ENCODE measurements at regions not wholly inside any gene's neighbourhood (a gene's known extent, or its start where the extent isn't known, plus 50 kb on each side); places are given as distances from the start of the nearest gene placed in this dataset.

DNA sequence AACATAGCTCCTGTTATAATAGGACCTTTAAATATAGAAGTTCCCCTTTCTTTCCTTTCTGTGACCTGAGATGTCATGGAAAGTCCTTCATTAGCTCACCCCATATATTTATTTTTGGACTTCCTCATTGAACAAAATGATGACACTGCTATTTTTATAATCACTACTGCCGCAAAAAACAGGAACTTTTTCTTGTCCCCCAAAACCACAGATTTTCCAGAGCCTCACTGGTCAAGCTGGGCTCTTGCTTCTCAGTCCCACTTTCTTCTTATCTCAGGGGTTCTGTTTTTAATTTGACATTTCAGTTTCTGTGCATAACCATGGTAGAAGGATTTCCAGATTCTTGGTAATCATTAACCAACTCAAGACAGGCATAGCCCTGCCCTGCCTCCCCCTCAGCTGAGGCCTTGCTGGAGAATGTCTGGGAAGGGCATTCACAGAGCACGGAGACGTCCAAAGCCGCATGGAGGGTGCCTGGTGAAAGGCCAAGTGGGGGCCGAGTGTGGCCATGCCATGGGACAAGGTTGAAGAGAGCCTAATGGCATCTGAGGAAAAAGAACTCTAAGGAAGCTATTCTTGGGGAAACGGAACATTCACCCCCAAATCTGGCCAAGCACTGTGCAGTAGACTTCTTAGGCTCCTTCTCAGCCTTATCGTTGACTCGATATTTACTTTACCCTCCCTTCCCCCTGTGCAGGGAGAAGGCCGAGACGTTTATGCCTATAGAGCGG, 73.7 kb downstream of the EDN1 start:
- no peak overlapping the region for H3K27ac ChIP-seq (ENCODE audit: low read depth, low read length)

DNA sequence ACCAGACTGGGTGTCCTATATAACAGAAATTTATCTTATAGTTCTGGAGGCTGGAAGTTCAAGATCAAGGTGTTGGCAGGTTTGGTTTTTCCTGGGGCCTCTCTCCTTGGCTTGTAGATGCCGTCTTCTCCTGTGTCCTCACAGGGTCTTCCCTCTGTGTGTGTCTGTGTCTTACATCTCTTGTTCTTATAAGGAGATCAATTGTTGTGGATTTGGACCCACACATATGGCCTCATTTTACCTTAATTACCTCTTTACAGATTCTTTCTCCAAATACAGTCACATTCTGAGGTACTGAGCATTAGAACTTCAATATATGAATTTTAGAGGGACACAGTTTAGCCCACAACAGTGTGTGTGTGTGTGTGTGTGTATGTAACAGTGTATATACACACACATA, 74.5 kb downstream of the EDN1 start:
- H3K9me3 ChIP-seq (ENCODE audit: low read length): no peaks in the 10 kb centered on the region
- H3K4me1 ChIP-seq (ENCODE audit: insufficient read depth, low read length): no peaks in the 10 kb centered on the region
- no peak overlapping the region for H3K4me3 ChIP-seq (ENCODE audit: low read depth in 1 of 2, low read length in 2 of 2)
- no peak overlapping the region for H3K27ac ChIP-seq (ENCODE audit: low read depth, low read length)
- H3K9ac ChIP-seq (ENCODE audit: low read length): no peak overlapping the region
- no peaks in the 10 kb centered on the region for H3K36me3 ChIP-seq (ENCODE audit: insufficient read depth, low read length)
- no peaks in the 10 kb centered on the region for H3K27me3 ChIP-seq (ENCODE audit: control insufficient read depth in 1 of 2, insufficient read depth in 2 of 2, low read length in 2 of 2)

More for the DNA sequence above, 73.7 kb downstream of the EDN1 start:
- H3K4me3 ChIP-seq (ENCODE audit: low read depth in 1 of 2, low read length in 2 of 2): no peak overlapping the region
- no peaks in the 10 kb centered on the region for H3K9me3 ChIP-seq (ENCODE audit: low read length)
- no peak overlapping the region for H3K9ac ChIP-seq (ENCODE audit: low read length)
- H3K36me3 ChIP-seq (ENCODE audit: insufficient read depth, low read length): no peaks in the 10 kb centered on the region
- H3K4me1 ChIP-seq (ENCODE audit: insufficient read depth, low read length): no peaks in the 10 kb centered on the region
- no peaks in the 10 kb centered on the region for H3K27me3 ChIP-seq (ENCODE audit: control insufficient read depth in 1 of 2, insufficient read depth in 2 of 2, low read length in 2 of 2)

DNA sequence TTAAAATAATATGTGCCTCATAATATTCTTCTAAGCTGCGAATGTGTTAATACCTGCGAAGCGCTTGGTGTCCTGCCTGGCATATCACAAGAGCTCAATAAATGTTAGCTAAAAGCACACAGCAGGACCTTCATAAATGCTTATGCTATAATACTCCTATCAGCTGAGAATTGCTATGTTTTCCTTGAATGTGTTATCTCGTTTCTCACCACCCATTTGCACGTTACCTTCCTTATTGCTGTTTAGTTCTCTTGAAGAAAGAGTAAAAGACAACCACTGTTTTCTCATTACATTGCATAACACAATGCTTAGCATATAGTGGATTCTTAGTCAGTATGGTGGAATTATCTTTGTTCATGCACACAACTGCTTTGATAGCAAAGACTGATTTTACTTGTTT, 76.6 kb downstream of the EDN1 start:
- H3K9ac ChIP-seq (ENCODE audit: low read length): no peak overlapping the region
- H3K27me3 ChIP-seq (ENCODE audit: control insufficient read depth in 1 of 2, insufficient read depth in 2 of 2, low read length in 2 of 2): no peaks in the 10 kb centered on the region
- H3K27ac ChIP-seq (ENCODE audit: low read depth, low read length): no peak overlapping the region
- no peaks in the 10 kb centered on the region for H3K9me3 ChIP-seq (ENCODE audit: low read length)
- no peaks in the 10 kb centered on the region for H3K4me1 ChIP-seq (ENCODE audit: insufficient read depth, low read length)
- H3K36me3 ChIP-seq (ENCODE audit: insufficient read depth, low read length): no peaks in the 10 kb centered on the region
- H3K4me3 ChIP-seq (ENCODE audit: low read depth in 1 of 2, low read length in 2 of 2): no peak overlapping the region

DNA sequence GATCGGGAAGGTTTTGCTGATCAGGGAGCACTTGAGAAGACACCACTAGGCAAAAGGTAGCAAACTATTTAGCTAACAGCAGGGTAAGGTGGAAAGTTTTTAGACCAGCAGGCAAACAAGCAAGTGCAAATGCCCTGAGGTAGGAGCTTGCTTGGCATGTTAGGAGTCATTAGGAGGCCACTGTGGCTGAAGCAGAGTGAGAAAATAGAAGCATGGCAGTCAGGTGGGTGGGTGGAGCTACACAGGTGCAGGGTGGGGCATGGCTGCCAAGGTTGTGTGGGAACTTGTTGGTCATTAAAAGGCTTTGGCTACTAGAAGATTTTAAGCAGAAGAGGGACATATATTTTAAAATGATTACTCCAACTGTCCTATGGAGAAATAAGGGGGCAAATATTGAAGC, 77.3 kb downstream of the EDN1 start:
- Histone ChIP-seq H3K9me3 (ENCODE audit: low read length) (no peaks in the 10 kb centered on the region), H3K36me3 (ENCODE audit: insufficient read depth, low read length) (no peaks in the 10 kb centered on the region), H3K4me1 (ENCODE audit: insufficient read depth, low read length) (no peaks in the 10 kb centered on the region), H3K4me3 (ENCODE audit: low read depth in 1 of 2, low read length in 2 of 2) (no peak overlapping the region), H3K27ac (ENCODE audit: low read depth, low read length) (no peak overlapping the region), H3K9ac (ENCODE audit: low read length) (no peak overlapping the region), H3K27me3 (ENCODE audit: control insufficient read depth in 1 of 2, insufficient read depth in 2 of 2, low read length in 2 of 2) (no peaks in the 10 kb centered on the region)

DNA sequence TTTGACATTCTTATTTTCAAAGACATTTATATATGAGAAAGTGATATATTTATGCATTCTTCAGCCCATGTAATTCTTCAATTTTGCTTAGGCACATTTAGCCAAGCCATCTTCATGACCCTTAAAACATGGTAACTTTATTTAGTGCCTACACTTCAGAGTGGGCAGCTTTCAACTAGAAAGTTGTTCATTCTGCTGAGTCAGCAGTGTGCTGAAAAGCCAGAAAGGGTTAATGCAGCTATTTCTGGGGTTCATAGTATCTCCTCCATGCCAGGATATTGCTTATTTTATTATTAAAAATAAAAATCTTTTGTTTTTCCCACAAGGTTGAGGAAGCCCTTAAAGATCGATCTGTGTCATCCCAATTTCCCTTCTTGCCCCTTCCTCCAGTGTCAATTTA, 79.2 kb downstream of the EDN1 start:
- no peaks in the 10 kb centered on the region for H3K9me3 ChIP-seq (ENCODE audit: low read length)
- no peaks in the 10 kb centered on the region for H3K4me1 ChIP-seq (ENCODE audit: insufficient read depth, low read length)
- H3K9ac ChIP-seq (ENCODE audit: low read length): no peak overlapping the region
- H3K27me3 ChIP-seq (ENCODE audit: control insufficient read depth in 1 of 2, insufficient read depth in 2 of 2, low read length in 2 of 2): no peaks in the 10 kb centered on the region
- no peak overlapping the region for H3K27ac ChIP-seq (ENCODE audit: low read depth, low read length)
- H3K36me3 ChIP-seq (ENCODE audit: insufficient read depth, low read length): no peaks in the 10 kb centered on the region
- no peak overlapping the region for H3K4me3 ChIP-seq (ENCODE audit: low read depth in 1 of 2, low read length in 2 of 2)

DNA sequence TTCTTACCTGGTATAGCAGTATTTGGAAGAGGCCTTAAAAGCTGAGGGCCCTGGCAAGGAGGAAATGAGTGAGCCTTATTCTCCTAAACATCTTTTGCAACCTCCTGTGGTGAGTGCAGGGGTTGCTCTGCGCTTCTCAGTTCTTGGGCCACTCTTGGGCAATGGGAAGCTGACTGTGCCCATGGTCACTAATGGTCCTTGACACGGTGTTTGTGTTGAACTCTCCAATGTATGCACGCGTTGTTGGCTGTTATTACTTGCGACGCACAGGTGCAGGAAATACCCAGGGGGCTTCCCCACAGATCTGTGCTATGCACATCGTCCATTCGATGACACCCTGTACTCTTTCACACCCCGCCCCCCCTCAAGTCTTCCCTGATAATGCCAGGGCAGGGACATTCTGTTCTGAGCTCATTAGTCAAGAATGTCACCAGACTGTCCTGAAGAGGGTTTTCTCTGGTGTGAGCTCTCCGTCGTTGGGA, 79.7 kb downstream of the EDN1 start:
- Histone ChIP-seq H3K36me3 (ENCODE audit: insufficient read depth, low read length) (no peaks in the 10 kb centered on the region), H3K27ac (ENCODE audit: low read depth, low read length) (no peak overlapping the region), H3K4me1 (ENCODE audit: insufficient read depth, low read length) (no peaks in the 10 kb centered on the region), H3K9me3 (ENCODE audit: low read length) (no peaks in the 10 kb centered on the region), H3K4me3 (ENCODE audit: low read depth in 1 of 2, low read length in 2 of 2) (no peak overlapping the region), H3K9ac (ENCODE audit: low read length) (no peak overlapping the region), H3K27me3 (ENCODE audit: control insufficient read depth in 1 of 2, insufficient read depth in 2 of 2, low read length in 2 of 2) (no peaks in the 10 kb centered on the region)

DNA sequence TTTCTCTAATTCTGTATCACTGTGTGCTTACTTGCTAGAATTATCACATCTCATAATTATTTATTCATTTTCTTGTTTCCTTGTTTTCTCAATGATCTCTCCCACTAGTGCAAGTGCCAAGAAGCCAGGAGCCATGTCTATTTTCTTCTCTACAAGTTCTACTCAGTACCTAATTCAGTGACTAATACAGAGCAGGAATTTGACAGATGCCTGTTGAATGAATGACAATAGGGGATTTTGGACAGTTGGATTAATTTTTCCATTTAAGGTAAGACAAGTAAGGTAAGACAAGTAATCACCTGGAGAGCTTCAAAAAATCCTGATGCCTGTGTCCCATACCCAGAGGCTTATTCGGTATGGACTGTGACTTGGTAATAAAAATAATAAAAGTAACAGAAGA, 81.0 kb downstream of the EDN1 start:
- no peak overlapping the region for H3K27ac ChIP-seq (ENCODE audit: low read depth, low read length)
- no peaks in the 10 kb centered on the region for H3K9me3 ChIP-seq (ENCODE audit: low read length)
- no peaks in the 10 kb centered on the region for H3K36me3 ChIP-seq (ENCODE audit: insufficient read depth, low read length)
- no peak overlapping the region for H3K4me3 ChIP-seq (ENCODE audit: low read depth in 1 of 2, low read length in 2 of 2)
- H3K9ac ChIP-seq (ENCODE audit: low read length): no peak overlapping the region
- H3K4me1 ChIP-seq (ENCODE audit: insufficient read depth, low read length): no peaks in the 10 kb centered on the region
- H3K27me3 ChIP-seq (ENCODE audit: control insufficient read depth in 1 of 2, insufficient read depth in 2 of 2, low read length in 2 of 2): no peaks in the 10 kb centered on the region

DNA sequence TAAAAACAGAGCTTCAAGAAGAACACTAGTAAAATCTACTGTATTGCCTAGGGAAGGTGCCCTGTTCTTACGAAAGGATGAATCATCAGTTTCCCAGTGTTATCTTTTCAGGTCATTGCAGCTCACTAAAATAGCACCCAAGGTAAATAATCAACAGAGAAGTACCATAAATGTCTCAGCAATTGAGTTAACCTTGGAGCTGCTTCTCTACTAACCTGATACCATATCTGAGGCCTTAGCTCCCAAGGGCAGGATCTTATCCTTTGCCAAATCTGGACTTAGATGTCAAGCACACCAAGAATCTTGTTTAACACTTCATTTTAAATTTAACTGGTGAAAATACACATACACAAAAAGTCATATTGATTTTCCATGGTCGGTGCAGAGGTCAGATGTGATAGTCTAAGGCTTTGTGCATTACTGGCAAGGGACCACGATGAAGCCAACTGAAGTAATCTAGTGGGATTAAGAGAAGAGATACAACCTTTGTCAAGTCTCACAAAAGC, 81.5 kb downstream of the EDN1 start:
- Histone ChIP-seq H3K9ac (ENCODE audit: low read length) (no peak overlapping the region), H3K4me3 (ENCODE audit: low read depth in 1 of 2, low read length in 2 of 2) (no peak overlapping the region), H3K27me3 (ENCODE audit: control insufficient read depth in 1 of 2, insufficient read depth in 2 of 2, low read length in 2 of 2) (no peaks in the 10 kb centered on the region), H3K9me3 (ENCODE audit: low read length) (no peaks in the 10 kb centered on the region), H3K27ac (ENCODE audit: low read depth, low read length) (no peak overlapping the region), H3K36me3 (ENCODE audit: insufficient read depth, low read length) (no peaks in the 10 kb centered on the region), H3K4me1 (ENCODE audit: insufficient read depth, low read length) (no peaks in the 10 kb centered on the region)

DNA sequence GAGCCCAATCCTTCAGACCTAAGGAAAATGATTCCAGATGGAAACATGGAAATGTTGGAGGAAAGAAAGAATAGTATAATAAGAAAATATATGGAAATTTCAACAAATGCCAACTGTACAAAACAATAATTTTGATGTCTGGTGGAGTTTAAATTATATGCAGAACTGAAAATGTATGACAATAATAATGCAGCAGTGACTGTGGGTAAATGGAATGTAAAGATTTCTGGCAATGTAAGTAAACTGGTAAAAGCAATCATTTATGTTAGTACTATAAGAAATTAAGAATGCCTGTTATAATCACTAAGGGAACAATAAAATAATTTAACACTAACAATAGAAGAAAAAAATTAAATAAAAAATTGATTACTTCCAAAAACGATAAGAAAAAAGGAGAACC, 89.0 kb downstream of the EDN1 start:
- no peak overlapping the region for H3K9ac ChIP-seq (ENCODE audit: low read length)
- no peaks in the 10 kb centered on the region for H3K4me1 ChIP-seq (ENCODE audit: insufficient read depth, low read length)
- no peak overlapping the region for H3K27ac ChIP-seq (ENCODE audit: low read depth, low read length)
- no peaks in the 10 kb centered on the region for H3K36me3 ChIP-seq (ENCODE audit: insufficient read depth, low read length)
- H3K9me3 ChIP-seq (ENCODE audit: low read length): no peaks in the 10 kb centered on the region
- no peaks in the 10 kb centered on the region for H3K27me3 ChIP-seq (ENCODE audit: control insufficient read depth in 1 of 2, insufficient read depth in 2 of 2, low read length in 2 of 2)
- H3K4me3 ChIP-seq (ENCODE audit: low read depth in 1 of 2, low read length in 2 of 2): no peak overlapping the region

DNA sequence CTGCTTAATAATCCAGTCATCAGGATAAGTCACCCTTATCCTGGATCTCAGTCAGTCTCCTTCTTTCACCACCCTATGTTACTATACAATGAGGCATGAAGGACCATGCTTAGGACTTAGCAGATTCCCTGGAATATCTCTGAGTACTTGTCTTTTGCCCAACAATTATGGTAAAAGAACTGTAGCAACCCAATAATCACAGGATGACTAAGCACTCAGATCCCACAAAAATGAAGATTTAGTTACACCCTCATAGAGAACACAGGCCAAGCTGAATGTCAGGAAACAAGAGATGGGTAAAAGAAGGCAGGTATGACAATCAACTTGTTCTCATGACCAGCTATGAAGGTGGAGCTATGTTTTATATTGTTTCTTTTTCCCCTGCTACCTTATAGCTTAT, 91.4 kb downstream of the EDN1 start:
- no peaks in the 10 kb centered on the region for H3K4me1 ChIP-seq (ENCODE audit: insufficient read depth, low read length)
- no peaks in the 10 kb centered on the region for H3K9me3 ChIP-seq (ENCODE audit: low read length)
- no peaks in the 10 kb centered on the region for H3K27me3 ChIP-seq (ENCODE audit: control insufficient read depth in 1 of 2, insufficient read depth in 2 of 2, low read length in 2 of 2)
- no peak overlapping the region for H3K27ac ChIP-seq (ENCODE audit: low read depth, low read length)
- no peak overlapping the region for H3K4me3 ChIP-seq (ENCODE audit: low read depth in 1 of 2, low read length in 2 of 2)
- no peak overlapping the region for H3K9ac ChIP-seq (ENCODE audit: low read length)
- no peaks in the 10 kb centered on the region for H3K36me3 ChIP-seq (ENCODE audit: insufficient read depth, low read length)

DNA sequence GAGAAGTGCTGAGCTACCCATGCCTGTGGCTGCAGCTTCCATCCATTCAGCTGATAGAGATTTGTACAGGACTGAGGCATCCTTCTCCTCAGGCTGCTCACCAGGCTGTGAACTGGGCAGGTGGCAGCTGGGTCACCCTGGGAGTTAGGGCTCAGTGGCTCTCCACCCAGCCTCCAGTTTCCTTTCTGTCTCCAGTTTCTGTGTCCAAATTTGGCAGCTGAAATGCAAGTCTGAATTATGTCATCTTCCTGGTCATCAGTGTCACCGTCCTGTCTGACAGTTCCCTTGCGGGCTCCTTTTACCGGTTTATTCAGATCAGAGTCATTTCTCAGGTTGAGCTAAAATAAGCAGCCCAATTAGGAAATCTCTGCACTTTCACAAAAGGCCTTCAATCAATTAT, 93.3 kb downstream of the EDN1 start:
- H3K27ac ChIP-seq (ENCODE audit: low read depth, low read length): no peak overlapping the region
- no peaks in the 10 kb centered on the region for H3K27me3 ChIP-seq (ENCODE audit: control insufficient read depth in 1 of 2, insufficient read depth in 2 of 2, low read length in 2 of 2)
- H3K9me3 ChIP-seq (ENCODE audit: low read length): no peaks in the 10 kb centered on the region
- no peak overlapping the region for H3K4me3 ChIP-seq (ENCODE audit: low read depth in 1 of 2, low read length in 2 of 2)
- no peak overlapping the region for H3K9ac ChIP-seq (ENCODE audit: low read length)
- no peaks in the 10 kb centered on the region for H3K4me1 ChIP-seq (ENCODE audit: insufficient read depth, low read length)
- no peaks in the 10 kb centered on the region for H3K36me3 ChIP-seq (ENCODE audit: insufficient read depth, low read length)

DNA sequence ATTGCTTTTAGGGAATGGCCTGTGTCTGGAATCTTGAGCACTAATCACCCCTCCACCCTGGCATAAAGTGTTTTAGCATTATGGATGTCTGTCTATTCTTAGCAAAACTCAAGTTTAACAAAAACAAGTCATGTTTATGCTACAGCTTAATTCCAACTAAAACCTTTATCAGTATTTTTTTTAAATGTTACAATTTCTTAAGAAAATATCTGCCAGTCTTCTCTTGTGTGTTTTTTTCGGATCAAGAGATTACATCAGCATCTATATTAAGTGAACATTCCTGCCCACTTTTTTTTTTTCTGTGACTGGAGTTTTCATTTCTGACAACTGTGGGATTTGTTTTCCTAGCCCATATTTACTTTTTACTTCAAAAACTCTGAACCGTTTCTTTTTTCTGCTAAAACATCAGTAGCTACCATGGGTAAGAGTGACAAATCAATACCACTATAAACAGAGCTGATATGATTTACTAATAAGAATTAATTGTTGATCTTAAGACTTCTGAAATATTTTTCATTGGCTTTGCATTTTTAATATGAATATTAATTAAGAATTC, 94.3 kb downstream of the EDN1 start:
- Histone ChIP-seq H3K4me1 (ENCODE audit: insufficient read depth, low read length) (no peaks in the 10 kb centered on the region), H3K9ac (ENCODE audit: low read length) (no peak overlapping the region), H3K9me3 (ENCODE audit: low read length) (no peaks in the 10 kb centered on the region), H3K27me3 (ENCODE audit: control insufficient read depth in 1 of 2, insufficient read depth in 2 of 2, low read length in 2 of 2) (no peaks in the 10 kb centered on the region), H3K4me3 (ENCODE audit: low read depth in 1 of 2, low read length in 2 of 2) (no peak overlapping the region), H3K36me3 (ENCODE audit: insufficient read depth, low read length) (no peaks in the 10 kb centered on the region), H3K27ac (ENCODE audit: low read depth, low read length) (no peak overlapping the region)
